ENCODE measurements at regions not wholly inside any gene's neighbourhood (a gene's known extent, or its start where the extent isn't known, plus 50 kb on each side); places are given as distances from the start of the nearest gene placed in this dataset.

GRCh38 chr21:26777166-26777565 lies 68.0 kb downstream of the ADAMTS1 start:
- H3K4me1 ChIP-seq, result no peaks in the 10 kb centered on the region
- no peaks in the 10 kb centered on the region for H3K36me3 ChIP-seq
- no peak overlapping the region for H3K4me3 ChIP-seq
- no peaks in the 10 kb centered on the region for H3K27me3 ChIP-seq
- H3K27ac ChIP-seq, result no peak overlapping the region
- TF ChIP-seq POLR2A (IDR thresholded peaks at IDR 0.05), result no peak
- no peak for DNase-seq
- H3K9me3 ChIP-seq, result no peaks in the 10 kb centered on the region

GRCh38 chr21:26776310-26777021 lies 68.7 kb downstream of the ADAMTS1 start:
- H3K36me3 ChIP-seq, result no peaks in the 10 kb centered on the region
- H3K27me3 ChIP-seq, result no peaks in the 10 kb centered on the region
- no peak overlapping the region for H3K4me3 ChIP-seq
- no peaks in the 10 kb centered on the region for H3K9me3 ChIP-seq
- H3K27ac ChIP-seq, result no peak overlapping the region
- no peak for TF ChIP-seq CTCF (IDR thresholded peaks at IDR 0.05)
- no peak for TF ChIP-seq POLR2A (IDR thresholded peaks at IDR 0.05)
- no peak for DNase-seq
- no peaks in the 10 kb centered on the region for H3K4me1 ChIP-seq

- TF ChIP-seq CTCF (IDR thresholded peaks at IDR 0.05) (no peak), POLR2A (IDR thresholded peaks at IDR 0.05) (no peak)
- Histone ChIP-seq H3K4me3 (no peak overlapping the region), H3K36me3 (no peaks in the 10 kb centered on the region), H3K9me3 (no peaks in the 10 kb centered on the region), H3K4me1 (no peaks in the 10 kb centered on the region), H3K27ac (no peak overlapping the region), H3K27me3 (no peaks in the 10 kb centered on the region)
- no peak for DNase-seq
Observed at GRCh38 chr21:26773058-26773457, 72.2 kb downstream of the ADAMTS1 start.

GRCh38 chr21:26769613-26770188 lies 75.5 kb downstream of the ADAMTS1 start:
- H3K27me3 ChIP-seq, result no peaks in the 10 kb centered on the region
- H3K4me3 ChIP-seq, result no peak overlapping the region
- H3K9me3 ChIP-seq, result no peaks in the 10 kb centered on the region
- H3K36me3 ChIP-seq, result no peaks in the 10 kb centered on the region
- H3K27ac ChIP-seq, result no peak overlapping the region
- no peak for DNase-seq
- no peaks in the 10 kb centered on the region for H3K4me1 ChIP-seq
- TF ChIP-seq CTCF (IDR thresholded peaks at IDR 0.05) (peak in 5 of 6 experiments; percentile 27 to 49 (median 32)), POLR2A (IDR thresholded peaks at IDR 0.05) (no peak)

- H3K36me3 ChIP-seq, result no peaks in the 10 kb centered on the region
- no peaks in the 10 kb centered on the region for H3K4me1 ChIP-seq
- no peaks in the 10 kb centered on the region for H3K9me3 ChIP-seq
- H3K27me3 ChIP-seq, result no peaks in the 10 kb centered on the region
- no peak for DNase-seq
- TF ChIP-seq CTCF (IDR thresholded peaks at IDR 0.05) (no peak), POLR2A (IDR thresholded peaks at IDR 0.05) (no peak)
- H3K4me3 ChIP-seq, result no peak overlapping the region
- no peak overlapping the region for H3K27ac ChIP-seq
Observed at GRCh38 chr21:26766826-26767325, 78.3 kb downstream of the ADAMTS1 start.

- no peak overlapping the region for H3K4me3 ChIP-seq
- no peak for TF ChIP-seq POLR2A (IDR thresholded peaks at IDR 0.05)
- no peak for TF ChIP-seq CTCF (IDR thresholded peaks at IDR 0.05)
- H3K9me3 ChIP-seq, result no peaks in the 10 kb centered on the region
- no peaks in the 10 kb centered on the region for H3K27me3 ChIP-seq
- no peaks in the 10 kb centered on the region for H3K36me3 ChIP-seq
- no peak for DNase-seq
- H3K4me1 ChIP-seq, result no peaks in the 10 kb centered on the region
- no peak overlapping the region for H3K27ac ChIP-seq
Observed at GRCh38 chr21:26761174-26761915, 83.9 kb downstream of the ADAMTS1 start.
